HFFc6 (cell line): ENCODE measurements at regions not wholly inside any gene's neighbourhood (a gene's known extent, or its start where the extent isn't known, plus 50 kb on each side); places are given as distances from the start of the nearest gene placed in this dataset.

Experiments
- DNase-seq: peaks from one replicate; pipeline ENCODE4 v3.0.0-alpha.2; 2018
- H3K27ac Mint-ChIP-seq: 2 replicates; pipeline ENCODE4 v1.8.0; 2020; ENCODE audit warnings: mild to moderate bottlenecking, mixed read lengths
- H3K27me3 Mint-ChIP-seq: 2 replicates; pipeline ENCODE4 v1.8.0; 2021; ENCODE audit warnings: mild to moderate bottlenecking, moderate library complexity, mixed read lengths; ENCODE audit not compliant: insufficient read depth
- H3K36me3 Mint-ChIP-seq: 2 replicates; pipeline ENCODE4 v1.8.0; 2021; ENCODE audit warnings: low read depth, mixed read lengths
- H3K4me1 Mint-ChIP-seq: 2 replicates; pipeline ENCODE4 v1.8.0; 2020; ENCODE audit warnings: low read depth, mixed read lengths
- H3K4me3 Mint-ChIP-seq: 2 replicates; pipeline ENCODE4 v1.8.0; 2020; ENCODE audit warnings: mild to moderate bottlenecking, moderate library complexity, mixed read lengths
- H3K9me3 Mint-ChIP-seq: 2 replicates; pipeline ENCODE4 v1.8.0; 2020; ENCODE audit warnings: mild to moderate bottlenecking, mixed read lengths
- TF ChIP-seq, protein P1 (sequence below): fragments of 200-600 bp; sonication (generic); IDR thresholded peaks from 2 replicates; pipeline ENCODE4 v1.5.0; 2021; ENCODE audit warnings: antibody characterized with exemption, mild to moderate bottlenecking

DNA sequence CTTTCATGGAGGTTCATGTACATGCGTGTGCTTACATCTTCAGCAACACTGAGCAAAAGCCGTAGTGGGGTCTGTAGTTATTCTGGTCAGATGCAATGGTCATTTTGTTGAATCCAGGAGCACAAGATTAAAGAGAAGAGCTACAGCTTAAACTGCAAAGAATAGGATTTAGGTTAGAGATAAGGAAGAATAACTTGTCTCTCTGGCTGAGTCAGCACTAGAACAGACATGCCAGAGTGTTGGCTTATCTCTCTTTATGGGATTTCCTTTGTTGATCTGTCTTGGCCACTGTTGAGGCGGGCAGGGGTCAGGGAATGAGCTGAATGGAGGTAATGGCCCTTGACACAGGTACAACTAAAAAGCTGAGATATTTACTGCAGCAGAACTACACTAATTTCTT lies 473.5 kb downstream of the CCSER2 start:
- H3K27me3 Mint-ChIP-seq, result no peaks in the 10 kb centered on the region
- H3K4me1 Mint-ChIP-seq, result no peaks in the 10 kb centered on the region
- no peak overlapping the region for H3K4me3 Mint-ChIP-seq
- H3K36me3 Mint-ChIP-seq, result no peaks in the 10 kb centered on the region
- TF ChIP-seq, protein P1, sequence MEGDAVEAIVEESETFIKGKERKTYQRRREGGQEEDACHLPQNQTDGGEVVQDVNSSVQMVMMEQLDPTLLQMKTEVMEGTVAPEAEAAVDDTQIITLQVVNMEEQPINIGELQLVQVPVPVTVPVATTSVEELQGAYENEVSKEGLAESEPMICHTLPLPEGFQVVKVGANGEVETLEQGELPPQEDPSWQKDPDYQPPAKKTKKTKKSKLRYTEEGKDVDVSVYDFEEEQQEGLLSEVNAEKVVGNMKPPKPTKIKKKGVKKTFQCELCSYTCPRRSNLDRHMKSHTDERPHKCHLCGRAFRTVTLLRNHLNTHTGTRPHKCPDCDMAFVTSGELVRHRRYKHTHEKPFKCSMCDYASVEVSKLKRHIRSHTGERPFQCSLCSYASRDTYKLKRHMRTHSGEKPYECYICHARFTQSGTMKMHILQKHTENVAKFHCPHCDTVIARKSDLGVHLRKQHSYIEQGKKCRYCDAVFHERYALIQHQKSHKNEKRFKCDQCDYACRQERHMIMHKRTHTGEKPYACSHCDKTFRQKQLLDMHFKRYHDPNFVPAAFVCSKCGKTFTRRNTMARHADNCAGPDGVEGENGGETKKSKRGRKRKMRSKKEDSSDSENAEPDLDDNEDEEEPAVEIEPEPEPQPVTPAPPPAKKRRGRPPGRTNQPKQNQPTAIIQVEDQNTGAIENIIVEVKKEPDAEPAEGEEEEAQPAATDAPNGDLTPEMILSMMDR, result no peak
- peaks cover 28% of the 10 kb centered on the region for H3K9me3 Mint-ChIP-seq
- no peak overlapping the region for H3K27ac Mint-ChIP-seq
- no peak for DNase-seq

DNA sequence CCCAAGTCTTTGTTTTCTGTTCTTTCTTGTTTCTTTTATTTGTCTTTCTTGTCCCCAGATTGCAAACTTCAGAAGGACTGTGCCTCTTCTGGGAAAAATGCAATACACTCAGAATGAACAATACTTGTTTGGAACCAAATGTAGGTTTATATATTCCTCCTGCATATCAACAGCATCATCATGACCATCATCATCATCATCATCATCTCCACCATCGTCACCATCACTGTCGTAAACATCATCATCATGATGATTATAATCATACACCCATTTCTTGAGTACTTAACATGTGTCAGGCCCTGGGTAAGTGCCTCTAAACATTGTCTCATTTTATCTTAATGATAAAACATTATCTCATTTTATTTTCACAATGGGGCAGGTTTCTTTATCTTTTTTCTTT lies 476.8 kb downstream of the CCSER2 start:
- H3K36me3 Mint-ChIP-seq, result no peaks in the 10 kb centered on the region
- H3K4me1 Mint-ChIP-seq, result no peaks in the 10 kb centered on the region
- TF ChIP-seq, protein P1, result no peak
- no peaks in the 10 kb centered on the region for H3K27me3 Mint-ChIP-seq
- peaks cover 19% of the 10 kb centered on the region for H3K9me3 Mint-ChIP-seq
- no peak overlapping the region for H3K4me3 Mint-ChIP-seq
- no peak overlapping the region for H3K27ac Mint-ChIP-seq
- DNase-seq, result no peak

DNA sequence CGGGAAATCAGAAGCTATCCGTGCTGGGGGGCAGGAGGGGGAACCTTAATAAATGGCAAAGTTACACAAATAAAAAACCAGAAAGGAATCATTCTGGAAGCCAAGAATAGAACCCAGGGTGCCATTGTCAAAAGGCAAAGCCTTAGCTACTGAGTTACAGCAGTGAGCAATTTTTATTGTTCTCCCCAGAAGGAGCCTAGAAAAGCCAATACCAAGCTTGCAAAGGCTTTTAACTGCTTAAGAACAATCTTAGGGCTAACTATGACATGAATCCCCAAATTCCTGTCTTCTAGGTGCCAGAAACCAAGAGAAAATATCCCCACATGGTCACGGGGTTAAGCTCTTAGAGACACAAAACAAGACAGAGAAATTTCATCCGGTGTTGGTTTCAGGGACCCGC lies 482.7 kb downstream of the CCSER2 start:
- Mint-ChIP-seq H3K36me3 (no peaks in the 10 kb centered on the region; the same call in 1 of the 2 replicates), H3K9me3 (peaks cover 35% of the 10 kb centered on the region), H3K27ac (no peak overlapping the region), H3K4me1 (no peaks in the 10 kb centered on the region), H3K4me3 (no peak overlapping the region), H3K27me3 (no peaks in the 10 kb centered on the region)
- TF ChIP-seq, protein P1, result no peak
- DNase-seq, result no peak

DNA sequence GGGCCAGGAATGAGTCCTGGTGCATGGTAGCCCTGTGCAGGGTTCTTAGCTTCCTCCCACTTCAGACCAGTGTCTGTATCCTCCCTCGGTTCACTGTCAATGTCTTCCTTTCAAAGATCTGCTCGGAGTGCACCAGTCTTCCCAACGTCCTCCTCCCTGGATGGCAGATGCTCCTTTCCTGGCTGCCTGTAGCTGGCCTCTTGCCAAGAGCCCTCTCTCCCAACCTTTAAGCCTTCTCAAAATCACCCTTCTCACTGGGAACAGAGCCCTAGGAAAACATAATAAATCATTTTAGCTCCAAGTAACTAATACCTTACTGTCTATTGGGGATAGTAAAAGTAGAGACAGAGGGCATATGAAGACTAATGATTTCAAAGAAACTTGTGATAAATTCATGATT lies 490.6 kb downstream of the CCSER2 start:
- TF ChIP-seq, protein P1, result no peak
- Mint-ChIP-seq H3K36me3 (no peaks in the 10 kb centered on the region), H3K4me1 (no peaks in the 10 kb centered on the region), H3K27me3 (no peaks in the 10 kb centered on the region), H3K9me3 (peaks cover 71% of the 10 kb centered on the region), H3K4me3 (no peak overlapping the region), H3K27ac (no peak overlapping the region)
- DNase-seq, result no peak

DNA sequence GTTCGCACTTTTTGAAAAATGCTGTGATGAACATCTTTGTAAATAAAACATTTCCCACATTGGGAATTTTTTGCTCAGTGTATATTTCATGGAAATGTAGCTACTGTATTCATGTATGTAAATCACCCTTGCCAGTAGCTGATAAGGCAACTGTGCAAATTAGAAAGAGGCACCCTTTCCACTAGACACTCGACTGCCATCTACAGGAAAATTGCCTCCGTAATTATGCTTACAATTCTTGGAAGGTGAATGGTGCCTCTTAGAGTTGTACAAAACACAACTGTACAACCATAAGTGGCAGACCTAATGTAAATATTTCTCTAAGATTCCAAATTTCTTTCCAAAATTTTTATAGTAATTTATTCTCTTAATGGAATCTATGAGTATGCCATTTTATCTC lies 491.7 kb downstream of the CCSER2 start:
- Mint-ChIP-seq H3K9me3 (peaks cover 62% of the 10 kb centered on the region), H3K27ac (no peak overlapping the region), H3K4me1 (no peaks in the 10 kb centered on the region), H3K4me3 (no peak overlapping the region), H3K36me3 (no peaks in the 10 kb centered on the region), H3K27me3 (no peaks in the 10 kb centered on the region)
- TF ChIP-seq, protein P1, result no peak
- no peak for DNase-seq

DNA sequence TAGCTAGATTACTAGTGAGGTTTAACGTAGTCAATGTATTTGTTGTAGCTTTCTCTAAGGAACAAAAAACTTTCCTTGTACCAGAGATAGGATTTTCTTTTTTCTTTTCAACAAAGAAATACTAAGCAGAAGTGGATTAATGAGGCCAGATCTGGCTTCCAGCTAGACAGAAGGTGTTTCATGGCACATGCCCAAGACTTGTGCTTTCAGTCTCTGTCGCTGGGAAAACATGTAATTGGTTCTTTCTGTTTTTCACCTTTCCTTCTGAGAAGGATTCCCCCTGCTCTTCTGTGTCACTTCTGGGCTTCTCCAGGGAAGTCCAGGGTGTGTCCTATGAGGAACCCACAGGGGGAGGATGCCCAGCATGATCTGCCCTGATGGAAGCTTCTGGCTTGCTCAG lies 492.2 kb downstream of the CCSER2 start:
- TF ChIP-seq, protein P1, result no peak
- DNase-seq, result no peak
- Mint-ChIP-seq H3K36me3 (no peaks in the 10 kb centered on the region), H3K27me3 (no peaks in the 10 kb centered on the region), H3K27ac (no peak overlapping the region), H3K4me1 (no peaks in the 10 kb centered on the region), H3K4me3 (no peak overlapping the region), H3K9me3 (peaks cover 60% of the 10 kb centered on the region)
